Heart left ventricle (tissue), 16 donors: ENCODE measurements at regions not wholly inside any gene's neighbourhood (a gene's known extent, or its start where the extent isn't known, plus 50 kb on each side); places are given as distances from the start of the nearest gene placed in this dataset.

Source experiments
- ATAC-seq, 4 donors: fragments of 200-7000 bp; cut with Tn5 transposase; one replicate each; pipeline ENCODE4 v1.9.1; 2020 to 2022; ENCODE audit warnings: moderate library complexity in 4 of 4, mild to moderate bottlenecking in 3 of 4, moderate number of reproducible peaks in 1 of 4
- DNase-seq, 5 donors: peaks; one replicate each; pipeline ENCODE4 v3.0.0-alpha.2; 2020
- H3K27ac ChIP-seq, 12 donors: fragments of 200-600 bp; sonication (generic) in 4 of 12; one replicate each; pipeline versions ENCODE4 v1.5.0 to v1.8.0; 2016 to 2022; ENCODE audit warnings: mild to moderate bottlenecking in 2 of 12
- H3K27me3 ChIP-seq, 9 donors: fragments of 200-600 bp; sonication (generic) in 2 of 9; one replicate each; pipeline versions ENCODE4 v1.5.1 to v1.8.0; 2016 to 2022; ENCODE audit warnings: mild to moderate bottlenecking in 3 of 9
- H3K36me3 ChIP-seq, 9 donors: fragments of 200-600 bp; sonication (generic) in 2 of 9; one replicate each; pipeline versions ENCODE4 v1.5.0 to v1.8.0; 2018 to 2022; ENCODE audit warnings: mild to moderate bottlenecking in 2 of 9
- H3K4me1 ChIP-seq, 12 donors: fragments of 200-600 bp; sonication (generic) in 4 of 12; one replicate each; pipeline versions ENCODE4 v1.5.0 to v1.8.0; 2016 to 2022; ENCODE audit warnings: mild to moderate bottlenecking in 3 of 12
- H3K4me3 ChIP-seq, 12 donors: fragments of 200-600 bp; sonication (generic) in 4 of 12; one replicate each; pipeline versions ENCODE4 v1.5.0 to v1.8.0; 2017 to 2022; ENCODE audit warnings: mild to moderate bottlenecking in 9 of 12, moderate library complexity in 4 of 12
- H3K9me3 ChIP-seq, 12 donors: fragments of 200-600 bp; sonication (generic) in 4 of 12; one replicate each; pipeline versions ENCODE4 v1.5.0 to v1.8.0; 2016 to 2022; ENCODE audit warnings: mild to moderate bottlenecking in 1 of 12
- POLR2A ChIP-seq, 2 donors: fragments of 450-650 bp; IDR thresholded peaks; one replicate each; pipeline ENCODE4 v1.6.1; 2017; ENCODE audit warnings: antibody characterized with exemption in 2 of 2, mild to moderate bottlenecking in 2 of 2, moderate library complexity in 2 of 2
- WGBS, 4 donors: extraction: QIAGEN DNeasy Blood & Tissue Kit in 2 of 4; methylation state at CpG; one replicate each; pipeline versions ENCODE4 v1.1.5 to v1.1.7; 2013 to 2018; 5-methylcytosine and 5-hydroxymethylcytosine counted together
- intact Hi-C, 10 donors: fragments of 100-400 bp; cut with DNase I; formaldehyde crosslinking; loops; one replicate each; pipeline versions ENCODE4 v1.11.1 to v1.14.2; 2022
- TF ChIP-seq, protein P1 (sequence below), 12 donors: fragments of 200-600 bp; sonication (generic) in 4 of 12; IDR thresholded peaks; one replicate each; pipeline versions ENCODE4 v1.5.0 to v1.8.0; 2018 to 2022; ENCODE audit warnings: antibody characterized with exemption in 12 of 12, mild to moderate bottlenecking in 5 of 12
- donor health status: ischemic (EF 13 %, LVEDD 7.1; RV severe dilation, severe dysfunction).
- donor health status: healthy with polysubstance abuse.
- donor health status: DM: no; HTN: yes; CAD: no.
- donor health status: DM: no; HTN: no; CAD: no.
- donor health status: ischemic (EF 25% LVEDD 6.9; RV normal size, moderate dysfunction).
- donor health status: ischemic (EF 25% LVEDD 5.7; RV mildly dilated, moderate dysfunction).
- donor health status: healthy.
- donor health status: DM: yes; HTN: yes; CAD: no.
- donor health status: ischemic (EF 35%, LVEDD 5.7; RV mildly dilated, moderate dysfunction).
- donor health status: nonischemic (EF 11% LVEDD 7.7; RV severe dilation, severe dysfunction).
- donor health status: DM: yes; HTN: yes; CAD: no.
- donor health status: PGD.
- donor health status: ischemic (EF 29% LVEDD 5.4; RV normal size, mild dysfunction).
- donor health status: nonischemic (EF 23%, LVEDD 6.1; RV moderate dilation, normal function).

DNA sequence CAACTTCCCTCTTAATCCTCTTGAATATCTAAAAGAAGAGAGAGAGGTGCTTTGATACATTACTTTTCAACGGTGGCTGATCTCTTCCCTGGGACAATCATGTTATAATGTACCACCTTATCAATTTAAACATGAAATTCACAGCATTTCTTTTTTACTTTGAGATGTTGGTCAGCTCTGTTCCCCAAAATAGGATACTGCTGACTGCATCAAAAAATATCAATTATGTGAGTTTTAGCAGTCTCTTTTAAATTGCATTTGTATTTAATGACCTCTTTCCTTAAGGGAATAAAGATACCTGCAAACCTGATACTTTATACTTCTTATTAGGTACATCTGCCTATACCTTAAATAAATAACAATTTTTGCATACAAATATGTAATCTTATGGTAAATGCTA lies 58.4 kb upstream of the MARCHF11 start:
- TF ChIP-seq, protein P1, sequence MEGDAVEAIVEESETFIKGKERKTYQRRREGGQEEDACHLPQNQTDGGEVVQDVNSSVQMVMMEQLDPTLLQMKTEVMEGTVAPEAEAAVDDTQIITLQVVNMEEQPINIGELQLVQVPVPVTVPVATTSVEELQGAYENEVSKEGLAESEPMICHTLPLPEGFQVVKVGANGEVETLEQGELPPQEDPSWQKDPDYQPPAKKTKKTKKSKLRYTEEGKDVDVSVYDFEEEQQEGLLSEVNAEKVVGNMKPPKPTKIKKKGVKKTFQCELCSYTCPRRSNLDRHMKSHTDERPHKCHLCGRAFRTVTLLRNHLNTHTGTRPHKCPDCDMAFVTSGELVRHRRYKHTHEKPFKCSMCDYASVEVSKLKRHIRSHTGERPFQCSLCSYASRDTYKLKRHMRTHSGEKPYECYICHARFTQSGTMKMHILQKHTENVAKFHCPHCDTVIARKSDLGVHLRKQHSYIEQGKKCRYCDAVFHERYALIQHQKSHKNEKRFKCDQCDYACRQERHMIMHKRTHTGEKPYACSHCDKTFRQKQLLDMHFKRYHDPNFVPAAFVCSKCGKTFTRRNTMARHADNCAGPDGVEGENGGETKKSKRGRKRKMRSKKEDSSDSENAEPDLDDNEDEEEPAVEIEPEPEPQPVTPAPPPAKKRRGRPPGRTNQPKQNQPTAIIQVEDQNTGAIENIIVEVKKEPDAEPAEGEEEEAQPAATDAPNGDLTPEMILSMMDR (IDR thresholded peaks at IDR 0.05), result no peak
- no peak for TF ChIP-seq POLR2A (IDR thresholded peaks at IDR 0.05)
- WGBS, 4 donors, result 62 to 70% (median 68%) methylated on average over 1 of the region's 1 CpG
- intact Hi-C loops, result no loop called here

DNA sequence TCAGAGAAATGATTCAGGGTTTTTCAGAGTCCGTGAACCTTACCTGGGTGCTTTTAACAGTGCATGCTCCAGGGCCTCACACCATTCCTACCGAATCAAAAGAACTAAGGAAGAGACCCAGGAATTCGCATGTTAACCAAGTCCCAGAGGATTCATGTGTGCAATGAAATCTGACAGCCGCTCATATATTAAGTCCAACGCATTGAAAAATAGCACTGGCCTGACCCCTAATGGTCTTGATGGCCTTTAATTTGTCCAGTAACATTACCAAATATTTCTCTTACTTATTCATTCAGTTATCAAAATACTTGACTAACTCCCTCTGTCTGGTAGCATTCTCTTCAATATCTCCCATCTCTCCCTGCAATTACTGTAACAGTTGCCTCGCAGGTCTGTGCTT lies 55.0 kb upstream of the MARCHF11 start:
- Histone ChIP-seq H3K4me1 (no peaks in the 10 kb centered on the region), H3K27ac (no peak overlapping the region), H3K9me3 (peaks cover 0 to 14% (median 3%) of the 10 kb centered on the region in 12 donors), H3K4me3 (no peak overlapping the region), H3K27me3 (no peaks in the 10 kb centered on the region), H3K36me3 (no peaks in the 10 kb centered on the region)
- ATAC-seq, result no peak
- DNase-seq, result no peak
- 74 to 87% (median 79%) methylated on average over 6 of the region's 6 CpGs for WGBS, 4 donors
- intact Hi-C loops, result no loop called here
- TF ChIP-seq, protein P1 (IDR thresholded peaks at IDR 0.05), result no peak
- TF ChIP-seq POLR2A (IDR thresholded peaks at IDR 0.05), result no peak

More for the DNA sequence above, 58.4 kb upstream of the MARCHF11 start:
- no peak overlapping the region for H3K27ac ChIP-seq
- peaks cover 0 to 14% (median 3%) of the 10 kb centered on the region in 12 donors for H3K9me3 ChIP-seq
- DNase-seq, result no peak
- no peaks in the 10 kb centered on the region for H3K4me1 ChIP-seq
- ATAC-seq, result no peak
- H3K27me3 ChIP-seq, result no peaks in the 10 kb centered on the region
- H3K36me3 ChIP-seq, result no peaks in the 10 kb centered on the region
- H3K4me3 ChIP-seq, result no peak overlapping the region

DNA sequence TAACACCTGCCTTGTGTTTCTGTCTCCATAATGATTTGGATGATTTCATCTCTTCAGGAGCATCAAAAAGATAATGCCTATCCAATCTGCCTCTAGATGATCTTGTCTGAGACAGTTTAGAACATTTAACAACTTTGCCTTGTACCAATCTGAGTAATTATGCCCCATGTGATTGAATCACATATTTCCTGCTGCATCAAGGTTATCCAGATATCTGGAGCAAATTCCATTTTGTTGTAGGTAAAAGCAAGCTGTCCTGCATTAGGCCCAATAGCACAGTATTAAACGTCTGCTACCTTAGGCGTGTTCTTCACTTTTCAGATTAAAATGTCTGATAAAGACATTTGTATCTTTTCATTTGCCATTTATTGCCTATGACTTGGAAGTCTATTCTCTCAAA lies 54.1 kb upstream of the MARCHF11 start:
- Histone ChIP-seq H3K4me3 (no peak overlapping the region), H3K27ac (no peak overlapping the region), H3K4me1 (no peaks in the 10 kb centered on the region), H3K27me3 (no peaks in the 10 kb centered on the region), H3K9me3 (peaks cover 0 to 14% (median 3%) of the 10 kb centered on the region in 12 donors), H3K36me3 (no peaks in the 10 kb centered on the region)
- DNase-seq (no peak), ATAC-seq (no peak)
- 78 to 88% (median 80%) methylated on average over 2 of the region's 2 CpGs for WGBS, 4 donors
- TF ChIP-seq, protein P1 (IDR thresholded peaks at IDR 0.05), result no peak
- TF ChIP-seq POLR2A (IDR thresholded peaks at IDR 0.05), result no peak
- intact Hi-C loops, result no loop called here

DNA sequence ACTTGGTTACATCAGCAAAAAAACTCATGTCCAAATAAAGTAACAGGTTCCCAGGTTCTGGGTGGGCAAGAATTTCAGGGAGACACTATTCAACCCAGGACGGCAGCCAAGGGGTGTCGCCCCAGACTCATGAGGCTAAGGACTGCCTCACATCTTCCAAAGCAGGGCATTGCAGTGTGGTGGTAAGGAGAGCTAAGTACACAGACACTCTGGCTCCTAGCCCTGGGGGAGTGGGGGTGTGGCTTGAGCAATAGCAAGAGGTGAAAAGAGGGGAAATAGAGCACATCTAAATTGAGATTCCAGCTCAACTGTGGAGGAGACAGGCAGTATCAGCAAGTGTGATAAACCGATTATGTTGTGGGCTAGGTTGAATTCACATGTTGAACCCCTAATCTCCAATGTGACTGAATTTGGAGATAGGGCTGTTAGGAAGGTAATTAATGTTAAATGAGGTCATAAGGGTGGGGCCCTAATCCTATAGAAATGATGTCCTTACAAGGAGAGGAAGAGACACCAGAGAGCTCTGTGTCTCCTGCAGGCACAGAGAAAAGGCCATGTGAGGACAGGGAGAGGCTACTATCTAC lies 49.9 kb upstream of the MARCHF11 start:
- DNase-seq, result no peak
- TF ChIP-seq, protein P1 (IDR thresholded peaks at IDR 0.05), result no peak
- TF ChIP-seq POLR2A (IDR thresholded peaks at IDR 0.05), result no peak

More for the DNA sequence above, 49.9 kb upstream of the MARCHF11 start:
- Histone ChIP-seq H3K36me3 (no peaks in the 10 kb centered on the region), H3K9me3 (peaks cover 0 to 4% (median 0%) of the 10 kb centered on the region in 12 donors), H3K27me3 (no peaks in the 10 kb centered on the region), H3K27ac (no peak overlapping the region), H3K4me1 (no peaks in the 10 kb centered on the region), H3K4me3 (no peak overlapping the region)
- ATAC-seq, result no peak
- intact Hi-C loops, result no loop called here
- 48 to 88% (median 64%) methylated on average over 3 of the region's 3 CpGs for WGBS, 4 donors
